ENCODE measurements at regions not wholly inside any gene's neighbourhood (a gene's known extent, or its start where the extent isn't known, plus 50 kb on each side); places are given as distances from the start of the nearest gene placed in this dataset.

GRCh38 chr17:14886200-14886739 lies 378.9 kb downstream of the PMP22 start:
- DNase-seq (ENCODE audit: low read depth): no peak

GRCh38 chr17:14882131-14882530 lies 383.0 kb downstream of the PMP22 start:
- no peak for DNase-seq (ENCODE audit: low read depth)

GRCh38 chr17:14875557-14876412 lies 389.3 kb downstream of the PMP22 start:
- DNase-seq (ENCODE audit: low read depth): no peak

- DNase-seq (ENCODE audit: low read depth): no peak
These were observed 391.1 kb downstream of the PMP22 start for GRCh38 chr17:14873996-14874395.

GRCh38 chr17:14873540-14873939 lies 391.6 kb downstream of the PMP22 start:
- no peak for DNase-seq (ENCODE audit: low read depth)

GRCh38 chr17:14871921-14872320 lies 393.2 kb downstream of the PMP22 start:
- DNase-seq (ENCODE audit: low read depth): no peak

GRCh38 chr17:14866266-14866665 lies 398.9 kb downstream of the PMP22 start:
- DNase-seq (ENCODE audit: low read depth): no peak

GRCh38 chr17:14864127-14864526 lies 401.0 kb downstream of the PMP22 start:
- DNase-seq (ENCODE audit: low read depth): no peak

GRCh38 chr17:14859542-14859941 lies 405.6 kb downstream of the PMP22 start:
- DNase-seq (ENCODE audit: low read depth): no peak

- no peak for DNase-seq (ENCODE audit: low read depth)
These were observed 408.9 kb downstream of the PMP22 start for GRCh38 chr17:14856176-14856575.

- no peak for DNase-seq (ENCODE audit: low read depth)
These were observed 410.4 kb downstream of the PMP22 start for GRCh38 chr17:14854691-14855090.

GRCh38 chr17:14845591-14846281 lies 419.4 kb downstream of the PMP22 start:
- no peak for DNase-seq (ENCODE audit: low read depth)

GRCh38 chr17:14843086-14843795 lies 421.9 kb downstream of the PMP22 start:
- no peak for DNase-seq (ENCODE audit: low read depth)

- no peak for DNase-seq (ENCODE audit: low read depth)
These were observed 424.4 kb downstream of the PMP22 start for GRCh38 chr17:14840616-14841231.

GRCh38 chr17:14838567-14838966 lies 426.6 kb downstream of the PMP22 start:
- no peak for DNase-seq (ENCODE audit: low read depth)

- DNase-seq (ENCODE audit: low read depth): no peak
These were observed 431.8 kb downstream of the PMP22 start for GRCh38 chr17:14833201-14833785.

- no peak for DNase-seq (ENCODE audit: low read depth)
These were observed 433.6 kb downstream of the PMP22 start for GRCh38 chr17:14831491-14831890.

GRCh38 chr17:14827396-14827919 lies 437.7 kb downstream of the PMP22 start:
- no peak for DNase-seq (ENCODE audit: low read depth)

- no peak for DNase-seq (ENCODE audit: low read depth)
These were observed 438.8 kb downstream of the PMP22 start for GRCh38 chr17:14826358-14826757.

- DNase-seq (ENCODE audit: low read depth): no peak
These were observed 446.7 kb downstream of the PMP22 start for GRCh38 chr17:14818469-14818868.

- no peak for DNase-seq (ENCODE audit: low read depth)
These were observed 450.0 kb downstream of the PMP22 start for GRCh38 chr17:14815079-14815478.

Measured in activated gamma-delta T cell treated with anti-CD3 and anti-CD28 coated beads, Interleukin-2, amount 50 U/mL, for 16 hours (primary cell).